ENCODE measurements at regions not wholly inside any gene's neighbourhood (a gene's known extent, or its start where the extent isn't known, plus 50 kb on each side); places are given as distances from the start of the nearest gene placed in this dataset.

- peaks cover 10% of the 10 kb centered on the region for H3K4me1 Mint-ChIP-seq
- no peak for DNase-seq (ENCODE audit: low read depth, low spot score)
- H3K9me3 Mint-ChIP-seq: no peaks in the 10 kb centered on the region
- peaks cover 2% of the 10 kb centered on the region for H3K27me3 Mint-ChIP-seq (ENCODE audit: low read depth)
- no peak overlapping the region for H3K4me3 Mint-ChIP-seq
- H3K36me3 Mint-ChIP-seq (ENCODE audit: low read depth): no peaks in the 10 kb centered on the region
- TF ChIP-seq, protein P1, sequence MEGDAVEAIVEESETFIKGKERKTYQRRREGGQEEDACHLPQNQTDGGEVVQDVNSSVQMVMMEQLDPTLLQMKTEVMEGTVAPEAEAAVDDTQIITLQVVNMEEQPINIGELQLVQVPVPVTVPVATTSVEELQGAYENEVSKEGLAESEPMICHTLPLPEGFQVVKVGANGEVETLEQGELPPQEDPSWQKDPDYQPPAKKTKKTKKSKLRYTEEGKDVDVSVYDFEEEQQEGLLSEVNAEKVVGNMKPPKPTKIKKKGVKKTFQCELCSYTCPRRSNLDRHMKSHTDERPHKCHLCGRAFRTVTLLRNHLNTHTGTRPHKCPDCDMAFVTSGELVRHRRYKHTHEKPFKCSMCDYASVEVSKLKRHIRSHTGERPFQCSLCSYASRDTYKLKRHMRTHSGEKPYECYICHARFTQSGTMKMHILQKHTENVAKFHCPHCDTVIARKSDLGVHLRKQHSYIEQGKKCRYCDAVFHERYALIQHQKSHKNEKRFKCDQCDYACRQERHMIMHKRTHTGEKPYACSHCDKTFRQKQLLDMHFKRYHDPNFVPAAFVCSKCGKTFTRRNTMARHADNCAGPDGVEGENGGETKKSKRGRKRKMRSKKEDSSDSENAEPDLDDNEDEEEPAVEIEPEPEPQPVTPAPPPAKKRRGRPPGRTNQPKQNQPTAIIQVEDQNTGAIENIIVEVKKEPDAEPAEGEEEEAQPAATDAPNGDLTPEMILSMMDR (conservative IDR thresholded peaks at IDR 0.05): no peak
- H3K27ac Mint-ChIP-seq (ENCODE audit: unreplicated experiment): no peak overlapping the region
Observed at GRCh38 chr11:32531528-32531927, 52.1 kb upstream of the EIF3M start.

- TF ChIP-seq, protein P1 (conservative IDR thresholded peaks at IDR 0.05): no peak
- no peak for DNase-seq (ENCODE audit: low read depth, low spot score)
- H3K27ac Mint-ChIP-seq (ENCODE audit: unreplicated experiment): no peak overlapping the region
- peaks cover 2% of the 10 kb centered on the region for H3K27me3 Mint-ChIP-seq (ENCODE audit: low read depth)
- peaks cover 12% of the 10 kb centered on the region for H3K4me1 Mint-ChIP-seq
- no peaks in the 10 kb centered on the region for H3K9me3 Mint-ChIP-seq
- no peak overlapping the region for H3K4me3 Mint-ChIP-seq
- no peaks in the 10 kb centered on the region for H3K36me3 Mint-ChIP-seq (ENCODE audit: low read depth)
Observed at GRCh38 chr11:32529994-32530588, 53.5 kb upstream of the EIF3M start.

DNA sequence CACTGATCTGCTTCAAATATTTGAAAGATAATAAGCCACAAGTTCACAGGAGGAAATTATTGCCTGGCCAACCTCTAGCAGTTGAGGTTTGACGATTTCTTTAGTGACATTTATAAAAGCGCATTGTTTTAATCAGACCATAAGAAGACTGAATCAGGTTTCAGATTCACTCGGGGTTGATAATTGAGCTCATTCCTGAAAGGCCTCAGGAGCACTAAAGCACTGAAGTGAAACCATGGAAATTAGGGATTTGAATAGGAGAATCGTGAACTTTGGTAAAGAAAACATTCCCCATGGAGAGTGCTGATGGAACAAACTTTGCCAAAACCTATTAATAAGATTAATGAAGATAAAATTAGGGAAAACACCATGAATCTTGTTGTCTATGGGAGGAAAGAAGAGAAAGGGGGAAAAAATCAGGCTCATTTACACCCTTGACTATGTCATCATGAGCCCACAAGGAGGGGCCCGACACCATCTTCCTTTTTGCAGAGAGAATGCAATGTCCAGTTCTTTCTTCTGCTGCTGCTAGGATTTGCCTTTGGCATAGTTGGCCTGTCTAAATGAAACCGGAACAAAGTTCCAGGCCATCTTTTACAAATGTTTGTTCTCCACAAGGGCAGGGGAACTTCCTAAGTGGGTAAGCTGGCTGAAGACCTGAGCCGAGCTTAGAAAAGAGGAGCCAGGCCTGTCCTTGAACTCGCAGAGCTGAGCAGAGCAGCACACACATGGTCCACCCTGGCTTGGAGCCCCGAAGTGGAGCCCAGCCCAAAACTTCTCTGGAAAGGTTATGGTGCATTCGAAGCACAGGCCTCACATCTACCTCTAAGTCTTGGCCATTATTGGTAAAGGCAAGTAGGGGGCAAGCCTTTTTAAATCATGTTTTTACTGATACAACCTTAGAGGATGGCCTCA lies 56.1 kb upstream of the EIF3M start:
- peaks cover 2% of the 10 kb centered on the region for H3K9me3 Mint-ChIP-seq
- H3K4me1 Mint-ChIP-seq: peaks cover 12% of the 10 kb centered on the region
- no peaks in the 10 kb centered on the region for H3K36me3 Mint-ChIP-seq (ENCODE audit: low read depth)
- DNase-seq (ENCODE audit: low read depth, low spot score): no peak
- no peak overlapping the region for H3K4me3 Mint-ChIP-seq
- TF ChIP-seq, protein P1 (conservative IDR thresholded peaks at IDR 0.05): no peak
- H3K27ac Mint-ChIP-seq (ENCODE audit: unreplicated experiment): no peak overlapping the region
- H3K27me3 Mint-ChIP-seq (ENCODE audit: low read depth): peaks cover 2% of the 10 kb centered on the region

GRCh38 chr11:32526760-32527159 lies 56.9 kb upstream of the EIF3M start:
- Mint-ChIP-seq H3K36me3 (ENCODE audit: low read depth) (no peaks in the 10 kb centered on the region), H3K4me3 (no peak overlapping the region), H3K27ac (ENCODE audit: unreplicated experiment) (no peak overlapping the region), H3K9me3 (peaks cover 2% of the 10 kb centered on the region), H3K27me3 (ENCODE audit: low read depth) (peaks cover under 1% of the 10 kb centered on the region), H3K4me1 (peaks cover 12% of the 10 kb centered on the region)
- TF ChIP-seq, protein P1 (conservative IDR thresholded peaks at IDR 0.05): no peak
- no peak for DNase-seq (ENCODE audit: low read depth, low spot score)

- no peak for DNase-seq (ENCODE audit: low read depth, low spot score)
- no peak overlapping the region for H3K4me3 Mint-ChIP-seq
- no peaks in the 10 kb centered on the region for H3K27me3 Mint-ChIP-seq (ENCODE audit: low read depth)
- H3K4me1 Mint-ChIP-seq: no peaks in the 10 kb centered on the region
- H3K27ac Mint-ChIP-seq (ENCODE audit: unreplicated experiment): no peak overlapping the region
- TF ChIP-seq, protein P1 (conservative IDR thresholded peaks at IDR 0.05): no peak
- no peaks in the 10 kb centered on the region for H3K36me3 Mint-ChIP-seq (ENCODE audit: low read depth)
- no peaks in the 10 kb centered on the region for H3K9me3 Mint-ChIP-seq
Observed at GRCh38 chr11:32511926-32512325, 71.7 kb upstream of the EIF3M start.
